Activated CD4-positive, alpha-beta T cell treated with anti-CD3 and anti-CD28 coated beads, Interleukin-2, amount 50 U/mL, for 16 hours (primary cell): ENCODE measurements at regions not wholly inside any gene's neighbourhood (a gene's known extent, or its start where the extent isn't known, plus 50 kb on each side); places are given as distances from the start of the nearest gene placed in this dataset.
"Not testable (repeated sequence)": the region's sequence is repeated elsewhere in the genome, so short reads cannot be mapped to it uniquely, and the experiment has no call there.

ENCODE experiments used
- DNase-seq: peaks from one replicate; pipeline ENCODE4 v3.0.0-alpha.2; 2020

DNA sequence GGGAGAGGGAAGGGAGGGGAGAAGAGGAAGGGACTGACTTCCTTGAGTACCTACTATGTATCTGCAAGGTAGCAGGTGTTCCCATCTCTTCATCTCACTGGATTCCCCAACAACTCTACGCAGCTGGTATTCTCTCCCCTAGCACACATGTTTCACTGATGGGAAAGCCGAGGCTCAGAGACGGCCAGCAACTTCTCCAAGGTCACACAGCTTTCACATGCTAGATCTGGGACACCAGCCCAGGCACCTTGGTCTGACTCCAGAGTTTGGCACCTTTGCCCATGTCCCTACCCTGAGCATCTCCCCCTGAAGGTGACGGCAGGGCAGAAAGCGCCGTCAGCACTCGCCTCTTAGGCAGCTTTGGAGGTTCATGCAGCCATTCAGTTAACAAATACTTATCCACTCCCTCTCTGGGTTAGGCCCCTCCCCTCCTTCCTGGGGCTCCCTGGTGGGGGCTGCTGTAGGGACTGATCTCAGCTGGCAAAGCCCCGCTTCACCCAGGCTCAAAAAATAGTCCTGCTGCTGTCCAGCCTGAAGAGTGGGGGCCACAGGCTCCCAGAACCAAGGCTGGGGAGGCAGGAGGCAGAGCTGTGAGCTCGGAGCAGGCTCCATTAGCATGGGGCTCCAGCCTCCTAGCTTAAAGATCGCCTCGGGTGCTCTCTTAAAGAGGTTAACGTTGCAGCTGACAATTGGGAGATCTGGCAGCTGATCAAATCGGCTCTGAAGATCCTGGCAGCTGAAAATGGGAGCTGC lies 79.4 kb downstream of the IGLL1 start:
- DNase-seq = no peak

DNA sequence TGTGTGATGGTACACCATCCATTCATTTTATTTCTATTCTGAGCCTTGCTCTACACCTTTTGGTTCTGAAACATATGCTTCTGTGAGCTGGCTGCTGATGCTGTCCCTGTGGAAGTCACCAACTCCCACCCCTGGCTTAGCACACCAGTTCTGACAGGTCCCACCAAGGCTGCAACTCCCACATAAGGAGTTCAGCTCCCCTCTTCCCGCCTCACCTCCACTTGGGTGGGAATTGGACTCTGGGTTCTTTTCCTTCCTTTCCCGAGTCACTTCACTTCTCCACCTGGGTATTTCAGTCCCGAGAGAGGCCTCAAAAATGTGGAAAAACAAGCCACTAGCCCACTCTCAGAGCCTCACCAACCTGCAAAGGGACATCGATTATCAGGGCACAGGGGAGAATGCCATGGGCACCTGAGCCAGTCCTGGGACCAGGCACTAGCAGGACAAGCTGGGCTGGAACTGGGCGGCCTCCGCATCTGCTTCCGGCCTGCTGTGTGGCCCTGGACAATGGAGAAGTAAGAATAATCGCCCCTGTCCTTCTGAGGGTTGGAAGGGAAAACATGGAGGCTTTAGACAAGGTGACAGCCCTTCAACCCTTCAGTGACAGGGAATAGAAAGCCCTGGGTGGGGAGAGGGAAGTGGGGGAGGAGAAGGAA lies 80.1 kb downstream of the IGLL1 start:
- no peak for DNase-seq

DNA sequence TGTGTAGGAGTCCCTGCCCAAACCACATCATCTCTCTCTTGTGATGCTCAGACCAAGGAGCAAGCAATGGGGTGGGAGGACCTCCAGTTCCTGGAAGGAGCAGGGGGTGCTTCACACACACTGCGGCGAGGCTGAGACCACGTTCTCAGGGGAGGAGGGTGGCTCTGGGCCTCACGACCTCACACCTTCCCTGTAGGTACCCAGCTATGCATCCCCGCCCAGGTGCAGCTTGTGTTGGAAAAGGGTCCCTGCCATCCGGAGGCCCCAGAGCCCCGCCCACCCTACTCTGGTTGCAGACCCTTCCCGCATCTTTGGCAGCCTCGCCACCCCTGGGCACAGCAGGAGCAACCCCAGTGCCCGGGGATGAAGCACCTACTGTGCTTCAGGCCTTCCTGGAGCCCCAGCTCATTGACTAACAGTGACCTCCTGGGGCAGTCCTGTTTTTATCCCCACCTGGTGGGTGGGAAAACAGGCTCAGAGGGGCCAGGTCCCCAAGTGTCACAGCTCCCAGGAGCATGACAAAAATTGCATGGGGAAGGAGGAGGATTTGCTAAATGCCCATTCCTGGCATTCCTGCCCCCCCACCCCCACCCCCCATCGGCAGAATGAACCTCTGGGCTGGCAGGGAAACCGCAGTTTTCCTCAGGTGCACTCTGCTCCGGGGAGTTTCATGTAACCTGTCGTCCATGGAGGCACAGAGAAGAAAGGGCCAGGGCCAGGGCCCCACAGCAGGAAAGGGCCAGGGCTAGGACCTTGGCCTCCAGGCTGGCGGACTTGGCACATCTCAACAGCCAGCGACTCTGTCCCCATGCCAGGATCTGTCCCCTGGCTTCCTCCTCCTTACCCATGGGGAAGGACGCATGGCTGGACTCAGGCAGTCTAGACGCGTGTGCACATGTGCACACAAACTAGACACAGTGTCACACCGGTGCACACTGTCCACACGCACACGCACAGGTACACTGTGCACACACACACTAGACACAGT lies 81.0 kb downstream of the IGLL1 start:
- DNase-seq = no peak

GRCh38 chr22:23497889-23498288 lies 82.2 kb downstream of the IGLL1 start:
- DNase-seq = not testable (repeated sequence)

- DNase-seq = no peak
These were observed 82.8 kb downstream of the IGLL1 start for GRCh38 chr22:23497016-23497885.

DNA sequence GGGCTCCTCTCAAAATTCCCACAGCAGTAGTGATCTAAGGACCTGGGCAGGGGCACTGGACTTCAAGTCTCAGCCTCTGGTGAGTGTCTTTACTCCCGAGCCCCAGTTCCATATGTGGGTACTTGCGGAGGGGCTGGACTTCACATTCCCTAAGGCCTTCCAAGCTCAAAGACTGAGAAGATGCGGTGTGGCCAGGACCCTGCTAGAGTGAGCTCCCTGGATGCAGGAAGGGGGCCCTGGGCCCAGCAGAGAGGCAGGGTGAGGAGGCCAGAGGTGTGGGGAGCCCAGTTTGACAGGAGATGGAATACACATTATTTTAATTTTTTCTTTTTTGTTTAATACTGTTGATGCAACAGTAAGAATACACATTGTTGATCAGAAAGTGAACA lies 83.7 kb downstream of the IGLL1 start:
- DNase-seq = no peak

DNA sequence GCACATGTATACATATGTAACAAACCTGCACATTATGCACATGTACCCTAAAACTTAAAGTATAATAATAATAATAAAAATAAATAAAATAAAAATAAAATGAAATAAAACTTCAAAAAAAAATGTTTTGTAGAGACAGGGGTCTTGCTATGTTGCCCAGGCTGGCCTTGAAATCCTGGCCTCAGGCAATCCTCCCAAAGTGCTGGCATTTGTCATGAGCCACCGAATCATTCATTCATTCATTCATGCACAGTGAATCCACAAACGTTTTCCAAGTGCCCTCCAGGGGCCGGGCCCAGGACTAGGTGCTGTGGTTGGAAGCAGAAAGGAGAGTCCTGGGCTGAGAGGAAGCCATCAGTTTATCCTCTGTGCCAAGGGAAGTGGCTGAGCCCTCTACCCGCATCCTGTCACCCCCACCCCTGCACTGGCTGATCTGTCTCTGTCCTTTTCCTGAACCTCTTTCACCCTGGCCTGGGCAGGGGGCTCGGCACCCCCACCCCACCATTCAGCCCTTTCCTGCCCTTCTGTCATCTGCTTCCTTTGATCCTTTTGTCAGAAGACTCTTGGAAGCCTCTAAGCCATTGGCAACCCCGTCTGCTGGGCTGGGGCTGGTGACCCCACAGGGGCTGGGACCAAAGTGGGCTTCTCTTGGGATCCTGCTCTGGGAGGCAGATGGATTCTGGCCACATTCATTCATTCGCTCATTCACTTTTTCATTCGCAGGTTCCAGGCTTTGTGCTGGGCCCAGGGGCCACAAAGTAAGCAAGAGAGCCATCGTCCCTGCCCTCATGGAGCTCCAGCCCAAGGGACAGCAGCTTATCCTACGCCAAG lies 84.3 kb downstream of the IGLL1 start:
- no peak for DNase-seq

- no peak for DNase-seq
These were observed 85.2 kb downstream of the IGLL1 start for GRCh38 chr22:23494930-23495266.

- DNase-seq = no peak
These were observed 94.6 kb downstream of the IGLL1 start for GRCh38 chr22:23485490-23485889.

DNA sequence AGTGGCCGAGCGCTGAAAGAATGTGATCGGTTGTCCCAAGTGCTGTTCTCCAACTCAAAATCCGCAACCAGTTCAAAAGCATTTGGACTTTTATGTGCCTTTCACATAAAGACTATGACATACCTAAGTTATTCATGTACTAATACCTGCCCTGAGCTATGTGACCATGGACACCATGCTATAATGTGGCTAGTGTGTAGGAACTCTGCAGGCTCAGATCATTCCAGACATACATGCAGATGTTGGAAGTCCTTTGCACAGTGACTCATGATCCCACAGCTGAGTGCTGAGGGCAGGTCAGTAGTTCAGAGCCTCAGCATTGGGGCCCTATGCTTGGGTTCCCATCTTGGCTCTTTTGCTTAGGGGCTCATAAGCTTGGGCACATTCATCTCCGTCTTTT lies 95.4 kb downstream of the IGLL1 start:
- no peak for DNase-seq

DNA sequence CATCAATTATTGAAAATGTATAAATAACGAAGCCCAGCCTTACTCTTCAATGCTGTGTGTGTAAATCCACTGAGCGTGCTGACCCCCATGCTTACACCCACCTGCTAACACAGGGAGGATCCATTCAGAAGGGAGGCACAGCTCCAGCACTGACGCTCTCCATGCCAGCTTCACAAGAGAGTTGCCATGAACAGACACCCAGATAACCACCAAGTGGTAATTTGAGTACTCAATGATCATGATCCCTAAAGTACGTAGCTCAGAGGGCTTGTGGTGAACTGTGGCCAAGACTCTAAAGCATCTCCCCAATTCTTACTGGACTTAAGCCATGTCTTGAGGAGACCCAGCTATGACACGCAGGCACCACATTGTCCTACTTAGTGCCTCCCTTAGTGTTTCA lies 98.7 kb downstream of the IGLL1 start:
- DNase-seq = no peak

DNA sequence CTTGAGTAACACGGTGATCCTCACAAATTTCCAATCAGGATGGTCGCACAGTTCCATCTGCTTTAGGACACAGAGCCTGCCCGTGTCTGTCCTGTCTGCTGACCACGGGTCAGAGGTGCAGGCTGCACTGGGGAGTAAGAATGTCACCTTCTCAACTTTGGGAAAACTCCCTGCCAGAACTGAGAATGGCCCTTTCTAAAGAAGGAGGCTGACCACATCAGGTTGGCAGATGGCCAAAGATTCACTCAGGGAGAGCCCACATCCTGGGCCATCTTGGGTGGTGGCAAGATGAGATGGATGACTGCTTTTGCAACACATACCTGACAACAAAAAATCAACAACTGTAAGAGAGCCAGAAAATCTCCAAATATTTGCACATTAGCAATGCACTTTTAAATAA lies 101.9 kb downstream of the IGLL1 start:
- DNase-seq = no peak

DNA sequence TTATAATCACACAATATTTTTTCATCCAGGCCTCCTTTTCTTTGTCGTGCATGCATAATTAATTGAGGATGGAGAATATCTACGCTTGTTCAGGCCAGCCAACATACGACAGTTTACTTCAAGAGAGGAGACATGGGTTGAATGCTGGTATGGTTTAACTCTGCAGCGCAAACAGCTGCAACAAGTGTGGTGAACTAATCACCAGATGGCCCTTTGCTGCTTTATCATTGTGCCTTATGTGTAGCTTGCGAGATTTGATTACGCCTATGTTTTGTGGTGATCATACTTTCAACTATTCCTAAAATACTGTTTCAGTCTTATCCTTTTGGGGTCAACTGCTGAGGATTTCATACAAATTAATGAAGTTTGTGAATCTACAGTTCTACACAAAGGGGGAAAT lies 105.6 kb downstream of the IGLL1 start:
- DNase-seq = not testable (repeated sequence)

DNA sequence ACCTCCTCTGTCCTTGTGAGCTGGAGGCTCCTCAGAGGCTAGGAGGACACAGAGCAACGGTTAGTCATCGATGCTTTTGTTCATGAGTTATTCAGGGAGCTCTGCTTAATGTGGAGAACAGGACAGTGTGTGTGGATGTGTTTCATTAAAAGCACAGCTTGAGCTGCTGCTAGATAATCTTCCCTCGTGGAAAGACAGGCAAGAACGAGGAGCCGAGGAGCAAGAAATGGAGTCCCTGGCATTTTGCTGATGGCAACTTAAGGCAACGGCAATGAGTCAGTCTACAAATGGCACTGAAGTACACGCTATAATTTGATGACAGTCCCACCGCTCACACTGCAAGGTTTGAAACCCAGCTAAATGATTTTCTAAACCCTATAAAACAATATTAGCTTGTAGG lies 106.2 kb downstream of the IGLL1 start:
- no peak for DNase-seq

GRCh38 chr22:23472376-23472775 lies 107.7 kb downstream of the IGLL1 start:
- DNase-seq = not testable (repeated sequence)

GRCh38 chr22:23471698-23472097 lies 108.4 kb downstream of the IGLL1 start:
- no peak for DNase-seq

- DNase-seq = no peak
These were observed 109.2 kb downstream of the IGLL1 start for GRCh38 chr22:23470811-23471389.

DNA sequence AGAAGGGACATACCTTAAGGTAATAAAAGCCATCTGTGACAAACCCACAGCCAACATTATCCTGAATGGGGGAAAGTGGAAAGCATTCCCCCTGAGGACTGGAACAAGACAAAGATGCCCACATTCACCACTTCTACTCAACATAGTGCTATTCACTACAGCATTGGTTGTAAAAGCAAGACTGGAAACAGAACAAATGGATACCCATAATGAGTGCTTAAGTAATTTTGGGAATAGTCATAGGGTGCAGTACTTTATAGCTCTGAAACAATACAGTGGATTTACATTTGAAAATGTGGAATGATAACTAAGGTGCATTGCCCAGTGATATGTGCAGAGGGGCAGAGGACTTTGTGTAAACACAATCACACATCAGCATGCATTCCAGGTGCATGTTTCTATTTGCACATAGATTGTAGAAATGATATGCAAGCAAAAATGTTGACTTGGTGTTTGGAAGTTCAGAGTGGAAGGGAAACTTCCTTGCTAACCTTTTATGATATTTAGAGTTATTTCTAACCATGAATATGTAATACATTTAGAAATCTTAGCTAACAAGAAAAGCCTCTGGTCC lies 112.3 kb downstream of the IGLL1 start:
- no peak for DNase-seq

- DNase-seq = no peak
These were observed 113.7 kb downstream of the IGLL1 start for GRCh38 chr22:23466351-23466750.

DNA sequence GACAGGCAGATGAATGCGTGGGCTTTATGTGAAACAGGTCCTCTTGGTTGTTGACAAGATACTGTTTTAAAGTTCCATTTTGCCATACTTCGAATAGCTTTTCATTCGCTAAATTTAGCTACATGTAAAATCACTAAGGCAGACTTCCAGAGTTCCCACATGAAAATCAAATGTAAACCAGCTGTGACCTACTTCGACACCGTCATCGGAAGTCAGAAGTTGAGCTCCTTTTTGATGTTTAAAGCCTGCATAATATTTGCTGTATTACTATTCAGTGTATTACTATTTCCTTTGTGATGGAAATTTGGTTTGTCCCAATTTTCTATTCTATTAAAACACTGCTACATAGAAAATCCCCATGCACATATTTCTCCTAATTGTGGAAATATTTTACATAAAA lies 115.3 kb downstream of the IGLL1 start:
- not testable (repeated sequence) for DNase-seq

DNA sequence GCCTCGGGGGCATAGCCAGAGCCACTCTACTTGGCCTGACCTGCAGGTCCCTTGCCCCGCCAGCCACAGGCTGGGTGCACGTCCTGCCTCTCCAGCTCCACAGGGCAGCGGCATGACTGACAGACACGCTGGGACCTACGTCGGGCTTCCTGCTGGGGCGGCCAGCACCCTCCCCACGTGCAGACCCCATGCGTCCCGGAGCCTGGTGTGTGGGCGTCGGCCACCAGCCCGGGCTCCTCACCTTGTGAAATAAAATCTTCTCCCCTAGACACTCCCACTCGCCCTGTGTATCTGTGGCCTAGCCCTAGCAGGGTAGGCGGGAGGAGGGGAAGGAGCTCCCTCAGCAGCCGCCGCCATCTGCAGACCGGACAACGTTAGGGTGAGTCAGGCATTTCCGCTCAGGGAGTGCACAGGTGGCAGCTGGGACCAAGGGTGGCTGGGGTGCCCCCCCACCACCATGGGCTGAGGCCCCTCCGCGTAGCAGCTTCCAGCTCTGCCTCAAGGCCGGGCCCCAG lies 119.5 kb downstream of the IGLL1 start:
- not testable (repeated sequence) for DNase-seq
